CD8-positive, alpha-beta memory T cell (primary cell): ENCODE measurements at regions not wholly inside any gene's neighbourhood (a gene's known extent, or its start where the extent isn't known, plus 50 kb on each side); places are given as distances from the start of the nearest gene placed in this dataset.

Experiments used
- CTCF ChIA-PET: fragments of 350-600 bp; sonication (Branson Sonifier 250); formaldehyde crosslinking; loops from one replicate; lab custom pipeline; 2021; ENCODE audit warnings: antibody characterized with exemption; lab: Charles Lee
- POLR2A ChIA-PET: fragments of 350-600 bp; sonication (Branson Sonifier 250); formaldehyde crosslinking; loops from one replicate; lab custom pipeline; 2021; ENCODE audit warnings: antibody characterized with exemption; lab: Charles Lee
- DNase-seq, 5 donors: peaks; one replicate each; pipeline versions ENCODE4 v3.0.0 to v3.0.0-alpha.2; 2020 to 2022; ENCODE audit warnings: mixed read lengths in 1 of 5
- H3K27ac ChIP-seq: one replicate; pipeline ENCODE4 v1.7.0; 2013; ENCODE audit warnings: low read depth, mild to moderate bottlenecking, low read length, moderate library complexity
- H3K27me3 ChIP-seq: 2 replicates; pipeline ENCODE4 v1.7.0; 2013; ENCODE audit warnings: low read length, mild to moderate bottlenecking; ENCODE audit not compliant: insufficient read depth, poor library complexity, severe bottlenecking
- H3K36me3 ChIP-seq: 2 replicates; pipeline ENCODE4 v1.7.0; 2013; ENCODE audit warnings: mild to moderate bottlenecking, low read length, moderate library complexity; ENCODE audit not compliant: insufficient read depth
- H3K4me1 ChIP-seq: 2 replicates; pipeline ENCODE4 v1.7.0; 2013; ENCODE audit warnings: mild to moderate bottlenecking, low read length, moderate library complexity; ENCODE audit not compliant: insufficient read depth
- H3K4me3 ChIP-seq: 2 replicates; pipeline ENCODE4 v1.7.0; 2013; ENCODE audit warnings: mild to moderate bottlenecking, low read length
- H3K9me3 ChIP-seq: 2 replicates; pipeline ENCODE4 v1.7.0; 2013; ENCODE audit warnings: mild to moderate bottlenecking, low read length
- H3K27ac Mint-ChIP-seq, 8 donors: one replicate each; pipeline ENCODE4 v1.8.0; 2020 to 2021; ENCODE audit warnings: mixed read lengths in 8 of 8, mild to moderate bottlenecking in 6 of 8, inconsistent platforms in 3 of 8, moderate library complexity in 3 of 8
- H3K27me3 Mint-ChIP-seq, 2 donors: one replicate each; pipeline ENCODE4 v1.8.0; 2020 to 2021; ENCODE audit warnings: mixed read lengths in 2 of 2, mild to moderate bottlenecking in 1 of 2, moderate library complexity in 1 of 2
- H3K36me3 Mint-ChIP-seq, 3 donors: one replicate each; pipeline ENCODE4 v1.8.0; 2020 to 2021; ENCODE audit warnings: mixed read lengths in 3 of 3, inconsistent platforms in 1 of 3, mild to moderate bottlenecking in 1 of 3
- H3K4me1 Mint-ChIP-seq, 3 donors: one replicate each; pipeline ENCODE4 v1.8.0; 2020 to 2021; ENCODE audit warnings: mixed read lengths in 3 of 3, inconsistent platforms in 1 of 3, mild to moderate bottlenecking in 1 of 3
- H3K4me3 Mint-ChIP-seq, 7 donors: one replicate each; pipeline ENCODE4 v1.8.0; 2020 to 2021; ENCODE audit warnings: mixed read lengths in 7 of 7, mild to moderate bottlenecking in 6 of 7, moderate library complexity in 4 of 7, inconsistent platforms in 2 of 7
- H3K9me3 Mint-ChIP-seq, 5 donors: one replicate each; pipeline ENCODE4 v1.8.0; 2020 to 2022; ENCODE audit warnings: mixed read lengths in 5 of 5, mild to moderate bottlenecking in 3 of 5, moderate library complexity in 2 of 5, inconsistent platforms in 1 of 5

GRCh38 chr4:163611784-163612445 lies 117.4 kb downstream of the TMA16 start:
- H3K36me3 Mint-ChIP-seq = peaks cover 0 to 1% (median 0%) of the 10 kb centered on the region in 3 donors
- Histone ChIP-seq H3K4me1 (no peaks in the 10 kb centered on the region), H3K27me3 (no peaks in the 10 kb centered on the region), H3K36me3 (no peaks in the 10 kb centered on the region), H3K27ac (no peak overlapping the region), H3K4me3 (no peak overlapping the region), H3K9me3 (no peaks in the 10 kb centered on the region)
- POLR2A ChIA-PET = no interaction called here
- no peak overlapping the region for H3K4me3 Mint-ChIP-seq
- DNase-seq = no peak
- H3K9me3 Mint-ChIP-seq = no peaks in the 10 kb centered on the region
- no peaks in the 10 kb centered on the region for H3K4me1 Mint-ChIP-seq
- H3K27ac Mint-ChIP-seq = no peak overlapping the region
- CTCF ChIA-PET = no interaction called here
- H3K27me3 Mint-ChIP-seq = peaks cover 6 to 20% of the 10 kb centered on the region in 2 donors

- Mint-ChIP-seq H3K36me3 (peaks cover 0 to 1% (median 0%) of the 10 kb centered on the region in 3 donors), H3K9me3 (no peaks in the 10 kb centered on the region), H3K4me1 (no peaks in the 10 kb centered on the region), H3K4me3 (no peak overlapping the region), H3K27ac (no peak overlapping the region), H3K27me3 (peaks cover 6 to 20% of the 10 kb centered on the region in 2 donors)
- no peak overlapping the region for H3K27ac ChIP-seq
- H3K4me3 ChIP-seq = no peak overlapping the region
- DNase-seq = no peak
- POLR2A ChIA-PET = no interaction called here
- no peaks in the 10 kb centered on the region for H3K27me3 ChIP-seq
- no peaks in the 10 kb centered on the region for H3K36me3 ChIP-seq
- no peaks in the 10 kb centered on the region for H3K4me1 ChIP-seq
- CTCF ChIA-PET = no interaction called here
- no peaks in the 10 kb centered on the region for H3K9me3 ChIP-seq
Observed at GRCh38 chr4:163612762-163613161, 118.3 kb downstream of the TMA16 start.

GRCh38 chr4:163613383-163613782 lies 118.9 kb downstream of the TMA16 start:
- no peaks in the 10 kb centered on the region for H3K4me1 ChIP-seq
- no peak for DNase-seq
- no peaks in the 10 kb centered on the region for H3K27me3 ChIP-seq
- no peak overlapping the region for H3K4me3 Mint-ChIP-seq
- H3K9me3 ChIP-seq = no peaks in the 10 kb centered on the region
- H3K27ac ChIP-seq = no peak overlapping the region
- peaks cover 0 to 1% (median 0%) of the 10 kb centered on the region in 3 donors for H3K36me3 Mint-ChIP-seq
- POLR2A ChIA-PET = no interaction called here
- H3K36me3 ChIP-seq = no peaks in the 10 kb centered on the region
- no peaks in the 10 kb centered on the region for H3K9me3 Mint-ChIP-seq
- no peak overlapping the region for H3K4me3 ChIP-seq
- H3K4me1 Mint-ChIP-seq = no peaks in the 10 kb centered on the region
- H3K27me3 Mint-ChIP-seq = peaks cover 6 to 20% of the 10 kb centered on the region in 2 donors
- CTCF ChIA-PET = no interaction called here
- no peak overlapping the region for H3K27ac Mint-ChIP-seq

GRCh38 chr4:163614866-163615265 lies 120.4 kb downstream of the TMA16 start:
- Mint-ChIP-seq H3K27me3 (peaks cover 7 to 20% of the 10 kb centered on the region in 2 donors), H3K36me3 (peaks cover 0 to 1% (median 0%) of the 10 kb centered on the region in 3 donors), H3K4me3 (no peak overlapping the region), H3K9me3 (no peaks in the 10 kb centered on the region), H3K27ac (no peak overlapping the region), H3K4me1 (no peaks in the 10 kb centered on the region)
- DNase-seq = no peak
- ChIA-PET CTCF (no interaction called here), POLR2A (no interaction called here)
- Histone ChIP-seq H3K27ac (no peak overlapping the region), H3K4me1 (no peaks in the 10 kb centered on the region), H3K4me3 (no peak overlapping the region), H3K36me3 (no peaks in the 10 kb centered on the region), H3K9me3 (no peaks in the 10 kb centered on the region), H3K27me3 (no peaks in the 10 kb centered on the region)

- H3K36me3 Mint-ChIP-seq = peaks cover 0 to 1% (median 0%) of the 10 kb centered on the region in 3 donors
- Histone ChIP-seq H3K9me3 (no peaks in the 10 kb centered on the region), H3K36me3 (no peaks in the 10 kb centered on the region), H3K4me1 (no peaks in the 10 kb centered on the region), H3K27ac (no peak overlapping the region), H3K27me3 (no peaks in the 10 kb centered on the region), H3K4me3 (no peak overlapping the region)
- CTCF ChIA-PET = no interaction called here
- peaks cover 1 to 12% of the 10 kb centered on the region in 2 donors for H3K27me3 Mint-ChIP-seq
- no peak overlapping the region for H3K27ac Mint-ChIP-seq
- H3K9me3 Mint-ChIP-seq = peaks cover 0 to 2% (median 0%) of the 10 kb centered on the region in 5 donors
- DNase-seq = no peak
- no peak overlapping the region for H3K4me3 Mint-ChIP-seq
- POLR2A ChIA-PET = no interaction called here
- H3K4me1 Mint-ChIP-seq = peaks cover 0 to 4% (median 0%) of the 10 kb centered on the region in 3 donors
Observed at GRCh38 chr4:163618845-163619244, 124.4 kb downstream of the TMA16 start.

GRCh38 chr4:163620738-163621137 lies 126.2 kb downstream of the TMA16 start:
- Histone ChIP-seq H3K4me1 (peaks cover 14% of the 10 kb centered on the region), H3K36me3 (no peaks in the 10 kb centered on the region), H3K9me3 (no peaks in the 10 kb centered on the region), H3K27me3 (no peaks in the 10 kb centered on the region), H3K27ac (no peak overlapping the region), H3K4me3 (no peak overlapping the region)
- Mint-ChIP-seq H3K36me3 (no peaks in the 10 kb centered on the region), H3K4me1 (peaks cover 9 to 20% (median 14%) of the 10 kb centered on the region in 3 donors), H3K27me3 (peaks cover 1 to 3% of the 10 kb centered on the region in 2 donors), H3K27ac (no peak overlapping the region), H3K4me3 (no peak overlapping the region), H3K9me3 (peaks cover 0 to 5% (median 0%) of the 10 kb centered on the region in 5 donors)
- CTCF ChIA-PET = no interaction called here
- POLR2A ChIA-PET = no interaction called here
- no peak for DNase-seq

GRCh38 chr4:163621821-163622220 lies 127.3 kb downstream of the TMA16 start:
- ChIA-PET POLR2A (no interaction called here), CTCF (no interaction called here)
- no peaks in the 10 kb centered on the region for H3K9me3 ChIP-seq
- Mint-ChIP-seq H3K27ac (no peak overlapping the region), H3K9me3 (peaks cover 0 to 5% (median 0%) of the 10 kb centered on the region in 5 donors), H3K36me3 (no peaks in the 10 kb centered on the region), H3K4me1 (peaks cover 11 to 20% (median 14%) of the 10 kb centered on the region in 3 donors), H3K4me3 (no peak overlapping the region), H3K27me3 (peaks cover 0 to 1% of the 10 kb centered on the region in 2 donors)
- H3K36me3 ChIP-seq = no peaks in the 10 kb centered on the region
- no peaks in the 10 kb centered on the region for H3K27me3 ChIP-seq
- H3K4me1 ChIP-seq = peaks cover 14% of the 10 kb centered on the region
- H3K27ac ChIP-seq = no peak overlapping the region
- no peak overlapping the region for H3K4me3 ChIP-seq
- DNase-seq = no peak

- no peak overlapping the region for H3K4me3 ChIP-seq
- Mint-ChIP-seq H3K4me1 (peaks cover 11 to 20% (median 14%) of the 10 kb centered on the region in 3 donors), H3K9me3 (peaks cover 0 to 5% (median 0%) of the 10 kb centered on the region in 5 donors), H3K27me3 (peaks cover 0 to 1% of the 10 kb centered on the region in 2 donors), H3K4me3 (no peak overlapping the region), H3K36me3 (no peaks in the 10 kb centered on the region), H3K27ac (no peak overlapping the region)
- CTCF ChIA-PET = no interaction called here
- no peaks in the 10 kb centered on the region for H3K36me3 ChIP-seq
- no peak overlapping the region for H3K27ac ChIP-seq
- no peak for DNase-seq
- H3K4me1 ChIP-seq = peaks cover 14% of the 10 kb centered on the region
- H3K9me3 ChIP-seq = no peaks in the 10 kb centered on the region
- H3K27me3 ChIP-seq = no peaks in the 10 kb centered on the region
- POLR2A ChIA-PET = no interaction called here
Observed at GRCh38 chr4:163622379-163623035, 128.0 kb downstream of the TMA16 start.
